H9 (cell line): ENCODE measurements at regions not wholly inside any gene's neighbourhood (a gene's known extent, or its start where the extent isn't known, plus 50 kb on each side); places are given as distances from the start of the nearest gene placed in this dataset.

Experiments used
- DNase-seq: peaks from one replicate; pipeline ENCODE4 v3.0.0-alpha.2; 2017
- H2AFZ ChIP-seq: one replicate; pipeline ENCODE4 v1.6.1; 2013; ENCODE audit warnings: mild to moderate bottlenecking, low read length, control low read depth, moderate library complexity
- H2AK5ac ChIP-seq: 2 replicates; pipeline ENCODE4 v1.6.1; 2013; ENCODE audit warnings: low read length, control low read depth, mixed read lengths; ENCODE audit not compliant: insufficient read length
- H2BK120ac ChIP-seq: one replicate; pipeline ENCODE4 v1.6.1; 2013; ENCODE audit warnings: low read depth, mild to moderate bottlenecking, low read length, control low read depth, inconsistent platforms; ENCODE audit not compliant: poor library complexity, severe bottlenecking
- H2BK12ac ChIP-seq: 2 replicates; pipeline ENCODE4 v1.6.1; 2013; ENCODE audit warnings: low read length, control low read depth, mixed read lengths, low read depth; ENCODE audit not compliant: insufficient read length
- H2BK15ac ChIP-seq: 2 replicates; pipeline ENCODE4 v1.6.1; 2013; ENCODE audit warnings: low read depth, low read length, control low read depth
- H2BK20ac ChIP-seq: one replicate; pipeline ENCODE4 v1.6.1; 2013; ENCODE audit warnings: low read depth, mild to moderate bottlenecking, low read length, control low read depth, inconsistent platforms; ENCODE audit not compliant: poor library complexity, severe bottlenecking
- H2BK5ac ChIP-seq: 2 replicates; pipeline ENCODE4 v1.6.1; 2013; ENCODE audit warnings: low read length, control low read depth, mixed read lengths; ENCODE audit not compliant: insufficient read length
- H3K14ac ChIP-seq: 2 replicates; pipeline ENCODE4 v1.6.1; 2013; ENCODE audit warnings: low read length, control low read depth; ENCODE audit not compliant: insufficient read depth
- H3K18ac ChIP-seq: 2 replicates; pipeline ENCODE4 v1.6.1; 2013; ENCODE audit warnings: low read depth, mild to moderate bottlenecking, mixed read lengths, low read length, control low read depth; ENCODE audit not compliant: insufficient read length
- H3K23ac ChIP-seq: 2 replicates; pipeline ENCODE4 v1.6.1; 2013; ENCODE audit warnings: low read length, control low read depth, mixed read lengths, low read depth; ENCODE audit not compliant: insufficient read length
- H3K23me2 ChIP-seq: 2 replicates; pipeline ENCODE4 v1.6.1; 2013; ENCODE audit warnings: low read depth, mild to moderate bottlenecking, mixed read lengths, low read length, control low read depth; ENCODE audit not compliant: insufficient read length, poor library complexity, severe bottlenecking
- H3K27ac ChIP-seq: 2 replicates; pipeline ENCODE4 v1.5.1; 2013; ENCODE audit warnings: low read length, control low read depth, mixed read lengths, low read depth; ENCODE audit not compliant: insufficient read length
- H3K27me3 ChIP-seq: 2 replicates; pipeline ENCODE4 v1.6.1; 2013; ENCODE audit warnings: low read length, control low read depth, inconsistent platforms; ENCODE audit not compliant: insufficient read depth
- H3K4ac ChIP-seq: 2 replicates; pipeline ENCODE4 v1.6.1; 2013; ENCODE audit warnings: low read depth, mild to moderate bottlenecking, control low read depth, inconsistent platforms, low read length, moderate library complexity
- H3K4me1 ChIP-seq: 2 replicates; pipeline ENCODE4 v1.6.1; 2013; ENCODE audit warnings: low read length, control low read depth, inconsistent platforms; ENCODE audit not compliant: insufficient read depth
- H3K4me2 ChIP-seq: 2 replicates; pipeline ENCODE4 v1.6.1; 2013; ENCODE audit warnings: low read length, control low read depth, mixed read lengths; ENCODE audit not compliant: insufficient read length, insufficient read depth
- H3K56ac ChIP-seq: 2 replicates; pipeline ENCODE4 v1.6.1; 2013; ENCODE audit warnings: low read depth, mild to moderate bottlenecking, mixed read lengths, low read length, control low read depth; ENCODE audit not compliant: insufficient read length
- H3K79me1 ChIP-seq: 2 replicates; pipeline ENCODE4 v1.6.1; 2013; ENCODE audit warnings: low read depth, mild to moderate bottlenecking, moderate library complexity, low read length, control low read depth, inconsistent platforms; ENCODE audit not compliant: insufficient read depth, poor library complexity, severe bottlenecking
- H3K79me2 ChIP-seq: 2 replicates; pipeline ENCODE4 v1.6.1; 2013; ENCODE audit warnings: low read length, control low read depth, inconsistent platforms; ENCODE audit not compliant: insufficient read depth
- H3K9ac ChIP-seq: 2 replicates; pipeline ENCODE4 v1.6.1; 2013; ENCODE audit warnings: low read length, control low read depth, mixed read lengths; ENCODE audit not compliant: insufficient read length; ENCODE audit errors: extremely low read depth
- H3K9me3 ChIP-seq: one replicate; pipeline ENCODE4 v1.6.1; 2013; ENCODE audit warnings: low read depth, low read length, inconsistent platforms; ENCODE audit not compliant: control insufficient read depth
- H3T11ph ChIP-seq: one replicate; pipeline ENCODE4 v1.6.1; 2013; ENCODE audit warnings: mild to moderate bottlenecking, low read length, control low read depth, inconsistent platforms
- H4K20me1 ChIP-seq: one replicate; pipeline ENCODE4 v1.6.1; 2013; ENCODE audit not compliant: control insufficient read depth, insufficient read length, insufficient read depth
- H4K5ac ChIP-seq: 2 replicates; pipeline ENCODE4 v1.6.1; 2013; ENCODE audit warnings: low read depth, mild to moderate bottlenecking, mixed read lengths, low read length, control low read depth; ENCODE audit not compliant: insufficient read length
- H4K8ac ChIP-seq: replicated peaks from 2 replicates; pipeline ENCODE4 v1.6.1; 2013; ENCODE audit warnings: low read length, control low read depth, mixed read lengths, low read depth; ENCODE audit not compliant: insufficient read length
- H4K91ac ChIP-seq: 2 replicates; pipeline ENCODE4 v1.6.1; 2013; ENCODE audit warnings: low read depth, mild to moderate bottlenecking, moderate library complexity, mixed read lengths, low read length, control low read depth; ENCODE audit not compliant: insufficient read length
- H3K27ac Mint-ChIP-seq, 3 experiments: 2 replicates in 2 of 3; 3 replicates in 1 of 3; pipeline ENCODE4 v1.8.0; 2020 to 2021; ENCODE audit warnings: mixed read lengths in 3 of 3, mild to moderate bottlenecking in 1 of 3, moderate library complexity in 1 of 3
- H3K27me3 Mint-ChIP-seq: 2 replicates; pipeline ENCODE4 v1.8.0; 2021; ENCODE audit warnings: low read depth, mild to moderate bottlenecking, moderate library complexity, mixed read lengths
- H3K36me3 Mint-ChIP-seq, 3 experiments: 2 replicates in 2 of 3; 3 replicates in 1 of 3; pipeline ENCODE4 v1.8.0; 2020 to 2021; ENCODE audit warnings: low read depth in 3 of 3, mixed read lengths in 3 of 3; ENCODE audit not compliant: insufficient read depth in 1 of 3
- H3K4me1 Mint-ChIP-seq, 2 experiments: 2 replicates each; pipeline ENCODE4 v1.8.0; 2020; ENCODE audit warnings: mixed read lengths in 2 of 2
- H3K4me3 Mint-ChIP-seq, 2 experiments: 2 replicates in 1 of 2; 3 replicates in 1 of 2; pipeline ENCODE4 v1.8.0; 2020 to 2021; ENCODE audit warnings: mild to moderate bottlenecking in 2 of 2, mixed read lengths in 2 of 2, moderate library complexity in 1 of 2
- H3K9me3 Mint-ChIP-seq, 2 experiments: 2 replicates in 1 of 2; 3 replicates in 1 of 2; pipeline ENCODE4 v1.8.0; 2020; ENCODE audit warnings: mild to moderate bottlenecking in 2 of 2, mixed read lengths in 2 of 2, moderate library complexity in 1 of 2
- WGBS: extraction: QIAGEN DNeasy Blood & Tissue Kit; methylation state at CpG from one replicate; pipeline ENCODE4 v1.1.7; 2013; ENCODE audit warnings: missing lambda C conversion rate, low lambda C conversion rate, mixed read lengths; ENCODE audit not compliant: insufficient read length; ENCODE audit errors: extremely low coverage; 5-methylcytosine and 5-hydroxymethylcytosine counted together
- TF ChIP-seq, protein P1 (sequence below): fragments of 200-600 bp; sonication (generic); conservative IDR thresholded peaks from 3 replicates; pipeline ENCODE4 v1.8.0; 2021; ENCODE audit warnings: antibody characterized with exemption, mild to moderate bottlenecking

DNA sequence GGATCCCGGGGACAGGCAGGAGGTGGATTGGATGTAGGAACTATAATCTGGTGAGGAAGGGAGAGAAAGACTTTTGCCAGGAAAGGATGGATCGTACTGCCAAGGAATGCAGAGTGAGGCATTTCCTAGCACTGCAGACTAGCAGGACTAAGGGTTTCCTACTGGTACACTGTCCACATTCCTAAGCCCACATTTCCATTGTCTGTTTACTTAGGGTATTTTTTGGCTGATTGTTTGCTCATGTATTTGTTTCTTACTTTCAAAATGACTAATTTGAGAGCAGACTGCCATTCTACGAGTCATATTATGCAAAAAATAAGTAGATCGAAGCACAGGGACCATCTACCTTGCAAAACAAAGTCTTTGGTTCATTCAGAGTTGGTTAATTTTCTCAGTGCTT, 1029.5 kb upstream of the NR2F2 start:
- H2BK20ac ChIP-seq = no peak overlapping the region
- no peaks in the 10 kb centered on the region for H3K27me3 ChIP-seq
- no peak for DNase-seq
- no peak overlapping the region for H3K9ac ChIP-seq
- no peak overlapping the region for H2BK12ac ChIP-seq
- no peaks in the 10 kb centered on the region for H4K20me1 ChIP-seq
- no peak overlapping the region for H3K27ac ChIP-seq
- H3K9me3 ChIP-seq = no peaks in the 10 kb centered on the region
- Mint-ChIP-seq H3K9me3 (no peaks in the 10 kb centered on the region), H3K27ac (no peak overlapping the region), H3K36me3 (no peaks in the 10 kb centered on the region), H3K4me1 (peaks cover 0 to 2% of the 10 kb centered on the region in 2 experiments; a peak in 1 of 4 replicates), H3K27me3 (no peaks in the 10 kb centered on the region), H3K4me3 (no peak overlapping the region)
- H3K79me2 ChIP-seq = no peaks in the 10 kb centered on the region
- no peak overlapping the region for H2AK5ac ChIP-seq
- no peaks in the 10 kb centered on the region for H3K23me2 ChIP-seq
- H3K23ac ChIP-seq = no peak overlapping the region
- H3K4me2 ChIP-seq = no peak overlapping the region
- WGBS = no CpG with 5 or more reads among the region's 4 CpGs
- H4K5ac ChIP-seq = no peak overlapping the region
- no peak overlapping the region for H3K14ac ChIP-seq
- no peak overlapping the region for H3K18ac ChIP-seq
- H4K91ac ChIP-seq = no peak overlapping the region
- H2AFZ ChIP-seq = no peak overlapping the region
- TF ChIP-seq, protein P1, sequence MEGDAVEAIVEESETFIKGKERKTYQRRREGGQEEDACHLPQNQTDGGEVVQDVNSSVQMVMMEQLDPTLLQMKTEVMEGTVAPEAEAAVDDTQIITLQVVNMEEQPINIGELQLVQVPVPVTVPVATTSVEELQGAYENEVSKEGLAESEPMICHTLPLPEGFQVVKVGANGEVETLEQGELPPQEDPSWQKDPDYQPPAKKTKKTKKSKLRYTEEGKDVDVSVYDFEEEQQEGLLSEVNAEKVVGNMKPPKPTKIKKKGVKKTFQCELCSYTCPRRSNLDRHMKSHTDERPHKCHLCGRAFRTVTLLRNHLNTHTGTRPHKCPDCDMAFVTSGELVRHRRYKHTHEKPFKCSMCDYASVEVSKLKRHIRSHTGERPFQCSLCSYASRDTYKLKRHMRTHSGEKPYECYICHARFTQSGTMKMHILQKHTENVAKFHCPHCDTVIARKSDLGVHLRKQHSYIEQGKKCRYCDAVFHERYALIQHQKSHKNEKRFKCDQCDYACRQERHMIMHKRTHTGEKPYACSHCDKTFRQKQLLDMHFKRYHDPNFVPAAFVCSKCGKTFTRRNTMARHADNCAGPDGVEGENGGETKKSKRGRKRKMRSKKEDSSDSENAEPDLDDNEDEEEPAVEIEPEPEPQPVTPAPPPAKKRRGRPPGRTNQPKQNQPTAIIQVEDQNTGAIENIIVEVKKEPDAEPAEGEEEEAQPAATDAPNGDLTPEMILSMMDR = no peak
- H2BK120ac ChIP-seq = no peak overlapping the region
- no peak overlapping the region for H4K8ac ChIP-seq
- no peak overlapping the region for H2BK15ac ChIP-seq
- H3K4me1 ChIP-seq = no peaks in the 10 kb centered on the region
- no peaks in the 10 kb centered on the region for H3K79me1 ChIP-seq
- H3K56ac ChIP-seq = no peak overlapping the region
- no peak overlapping the region for H3K4ac ChIP-seq
- H2BK5ac ChIP-seq = no peak overlapping the region
- H3T11ph ChIP-seq = no peak overlapping the region
